Adrenal gland (tissue), 5 donors: ENCODE measurements at regions not wholly inside any gene's neighbourhood (a gene's known extent, or its start where the extent isn't known, plus 50 kb on each side); places are given as distances from the start of the nearest gene placed in this dataset.

Experiments
- CTCF ChIP-seq, 6 experiments: fragments of 450-650 bp in 4 of 6; fragments of 200-600 bp in 2 of 6; sonication (generic) in 1 of 6; IDR thresholded peaks; 1 replicate in 5 of 6; 2 replicates in 1 of 6; pipeline versions ENCODE4 v1.5.1 to v1.8.0; 2016 to 2021; ENCODE audit warnings: antibody characterized with exemption in 6 of 6, mild to moderate bottlenecking in 2 of 6, moderate library complexity in 1 of 6
- POLR2A ChIP-seq, 2 donors: fragments of 450-650 bp; IDR thresholded peaks; one replicate each; pipeline ENCODE4 v1.6.1; 2017; ENCODE audit warnings: antibody characterized with exemption in 2 of 2, mild to moderate bottlenecking in 2 of 2, moderate library complexity in 1 of 2
- donor health status: DM: no; HTN: no; CAD: no.

GRCh38 chr2:133821107-133821760, 253.0 kb upstream of the NCKAP5 start:
- TF ChIP-seq POLR2A (IDR thresholded peaks at IDR 0.05) (no peak), CTCF (IDR thresholded peaks at IDR 0.05) (no peak)
